ENCODE measurements at regions not wholly inside any gene's neighbourhood (a gene's known extent, or its start where the extent isn't known, plus 50 kb on each side); places are given as distances from the start of the nearest gene placed in this dataset.

DNA sequence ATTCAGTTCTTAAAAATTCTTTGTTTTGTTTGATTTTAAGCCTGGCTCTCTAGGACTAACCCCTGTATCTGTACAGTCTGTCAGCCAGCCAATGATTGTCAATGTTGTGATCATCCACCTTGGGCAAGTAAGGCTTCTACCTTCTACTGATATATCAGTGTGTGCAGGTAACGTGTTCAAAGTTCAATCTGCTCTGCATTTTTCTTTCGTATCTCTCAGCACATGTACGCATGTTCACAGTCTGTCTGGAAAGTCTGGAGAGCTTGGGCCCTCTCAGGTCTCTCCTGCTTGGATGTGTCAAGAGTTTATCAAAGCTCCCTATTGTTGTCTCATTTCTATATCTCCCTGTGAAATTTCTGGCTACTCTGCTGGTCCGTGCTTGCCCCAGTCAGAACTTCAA lies 138.6 kb upstream of the VRK1 start:
- DNase-seq (ENCODE audit: low read depth in 1 of 2, low spot score in 2 of 2): no peak
- Histone ChIP-seq H3K27ac (no peak overlapping the region), H3K36me3 (no peaks in the 10 kb centered on the region), H3K9me3 (replicated peaks) (no peaks in the 10 kb centered on the region), H3K4me1 (replicated peaks) (no peaks in the 10 kb centered on the region), H3K27me3 (replicated peaks) (0 out of 2 replicates have a peak, but pooled peaks cover 2% of the 10 kb centered on the region), H3K4me3 (no peak overlapping the region)

DNA sequence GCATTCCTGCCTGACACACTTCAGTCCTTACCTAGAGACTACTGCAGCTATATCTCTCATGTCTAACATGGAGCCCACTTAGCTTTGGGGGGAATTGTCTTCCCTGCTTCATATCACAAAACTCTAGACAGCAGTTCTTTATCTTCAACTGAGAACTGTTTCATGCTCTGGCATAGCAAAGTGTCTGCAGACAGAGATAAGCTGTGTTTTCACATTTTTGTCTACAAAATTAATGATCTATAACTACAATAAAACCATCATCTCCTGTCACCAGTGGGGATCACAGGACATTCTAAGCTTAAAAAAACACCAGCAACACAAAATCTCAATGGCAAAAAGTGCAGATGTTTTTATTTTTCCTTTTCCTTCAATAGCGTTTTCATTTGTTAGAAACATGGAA lies 137.1 kb upstream of the VRK1 start:
- H3K4me1 ChIP-seq (replicated peaks): no peaks in the 10 kb centered on the region
- H3K27me3 ChIP-seq (replicated peaks): peaks cover 2% of the 10 kb centered on the region; the same call in 1 of the 2 replicates
- no peak overlapping the region for H3K4me3 ChIP-seq
- no peak overlapping the region for H3K27ac ChIP-seq
- no peak for DNase-seq (ENCODE audit: low read depth in 1 of 2, low spot score in 2 of 2)
- no peaks in the 10 kb centered on the region for H3K36me3 ChIP-seq
- no peaks in the 10 kb centered on the region for H3K9me3 ChIP-seq (replicated peaks)

DNA sequence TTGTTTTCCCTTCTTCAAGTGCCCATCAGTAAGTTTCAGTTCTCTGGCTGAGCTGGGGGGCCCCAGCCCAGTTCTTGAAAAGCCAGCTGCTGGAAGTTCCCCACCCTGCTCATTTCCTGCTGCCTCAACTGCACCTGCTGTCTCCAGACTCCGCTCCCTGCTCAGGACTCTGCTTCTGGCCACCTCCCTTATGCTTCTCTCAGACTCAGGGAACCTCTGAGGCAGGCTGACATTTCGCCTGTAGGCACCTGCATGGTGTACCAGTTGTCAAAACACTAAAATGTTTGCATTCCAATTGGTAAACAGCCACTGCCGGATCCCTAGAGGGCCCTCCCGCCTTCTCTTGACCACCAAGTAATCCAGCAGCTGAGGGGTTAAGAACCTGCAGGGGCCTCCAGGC lies 136.5 kb upstream of the VRK1 start:
- Histone ChIP-seq H3K27me3 (replicated peaks) (peaks cover 2% of the 10 kb centered on the region; the same call in 1 of the 2 replicates), H3K9me3 (replicated peaks) (no peaks in the 10 kb centered on the region), H3K36me3 (no peaks in the 10 kb centered on the region), H3K27ac (no peak overlapping the region), H3K4me3 (no peak overlapping the region), H3K4me1 (replicated peaks) (no peaks in the 10 kb centered on the region)
- DNase-seq (ENCODE audit: low read depth in 1 of 2, low spot score in 2 of 2): no peak

DNA sequence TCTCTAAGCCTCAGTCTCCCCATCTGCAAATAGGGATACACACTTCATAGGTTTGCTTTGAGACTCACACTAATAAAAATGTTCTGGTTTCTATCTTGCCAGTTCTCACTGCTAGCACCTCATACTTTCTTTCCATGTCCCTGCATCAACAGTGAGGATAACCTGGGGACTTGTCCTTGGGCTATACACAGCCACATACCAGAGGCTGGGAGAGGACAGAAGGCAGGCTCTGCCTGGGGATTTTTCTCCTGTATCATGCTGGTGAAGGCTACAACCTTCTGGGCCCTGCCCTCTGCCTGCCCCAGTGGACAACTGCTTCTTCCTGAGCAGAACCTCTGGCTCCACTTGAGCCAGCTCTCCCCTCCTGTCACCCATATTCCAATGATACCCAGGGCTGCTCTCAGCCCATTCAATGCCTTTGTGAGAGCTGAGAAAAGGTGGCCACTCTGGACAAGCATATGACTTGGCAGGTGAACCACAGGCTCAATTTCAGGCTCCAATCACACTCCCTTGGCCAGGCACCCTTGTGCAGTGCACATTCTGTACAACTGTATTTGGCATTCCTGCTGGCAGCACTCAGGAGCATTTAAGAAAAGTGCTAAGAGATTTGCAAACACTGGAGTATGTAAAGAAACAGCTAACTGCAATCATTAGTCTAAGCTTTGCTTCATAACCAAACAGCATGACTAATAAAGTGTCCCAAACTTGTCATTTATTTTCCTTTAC lies 135.8 kb upstream of the VRK1 start:
- Histone ChIP-seq H3K36me3 (no peaks in the 10 kb centered on the region), H3K27me3 (replicated peaks) (peaks cover 2% of the 10 kb centered on the region; the same call in 1 of the 2 replicates), H3K4me3 (no peak overlapping the region), H3K4me1 (replicated peaks) (no peaks in the 10 kb centered on the region), H3K9me3 (replicated peaks) (no peaks in the 10 kb centered on the region), H3K27ac (no peak overlapping the region)
- DNase-seq (ENCODE audit: low read depth in 1 of 2, low spot score in 2 of 2): no peak

DNA sequence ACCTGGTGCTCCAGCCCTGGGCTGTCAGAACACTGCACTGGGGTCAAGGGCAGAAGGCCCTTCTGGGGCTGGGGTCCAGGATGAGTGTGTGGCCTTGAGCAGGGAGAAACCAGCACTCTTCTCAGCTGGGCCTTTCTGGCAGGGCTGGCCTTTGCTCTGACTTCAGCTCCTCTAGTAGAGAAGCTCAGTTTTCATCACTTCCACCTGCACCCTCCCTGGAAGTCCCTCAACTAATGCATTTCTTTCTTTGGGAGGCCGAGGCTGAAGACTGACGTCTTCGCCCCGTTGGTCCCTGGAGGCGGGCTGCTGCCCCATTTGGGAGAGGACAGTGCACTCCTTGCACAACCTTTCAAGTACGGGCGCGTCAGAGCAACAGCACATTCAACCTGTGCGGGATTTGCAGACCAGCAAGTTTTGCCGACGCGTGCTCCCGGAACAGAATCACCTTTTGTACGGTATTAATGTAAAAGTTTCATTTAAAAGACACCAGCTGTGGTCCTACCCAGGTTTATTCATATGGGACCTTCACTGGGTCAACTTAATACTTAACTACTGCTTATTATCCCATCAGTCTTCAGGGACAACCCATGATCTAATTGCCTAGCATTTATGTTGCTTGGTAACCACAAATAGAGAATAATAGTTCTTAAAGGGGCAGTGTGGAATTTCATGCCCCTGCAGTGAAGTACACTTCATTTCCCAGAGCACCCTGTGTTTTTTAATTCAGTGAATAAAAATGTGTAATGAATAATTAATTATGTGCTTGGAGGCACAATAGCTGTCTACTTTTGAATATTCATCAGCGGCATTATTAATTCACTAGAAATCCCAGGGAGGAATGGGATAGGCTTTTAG lies 134.8 kb upstream of the VRK1 start:
- no peak overlapping the region for H3K4me3 ChIP-seq
- H3K4me1 ChIP-seq (replicated peaks): no peaks in the 10 kb centered on the region
- no peaks in the 10 kb centered on the region for H3K36me3 ChIP-seq
- no peaks in the 10 kb centered on the region for H3K9me3 ChIP-seq (replicated peaks)
- no peaks in the 10 kb centered on the region; the same call in 1 of the 2 replicates for H3K27me3 ChIP-seq (replicated peaks)
- no peak for DNase-seq (ENCODE audit: low read depth in 1 of 2, low spot score in 2 of 2)
- no peak overlapping the region for H3K27ac ChIP-seq

DNA sequence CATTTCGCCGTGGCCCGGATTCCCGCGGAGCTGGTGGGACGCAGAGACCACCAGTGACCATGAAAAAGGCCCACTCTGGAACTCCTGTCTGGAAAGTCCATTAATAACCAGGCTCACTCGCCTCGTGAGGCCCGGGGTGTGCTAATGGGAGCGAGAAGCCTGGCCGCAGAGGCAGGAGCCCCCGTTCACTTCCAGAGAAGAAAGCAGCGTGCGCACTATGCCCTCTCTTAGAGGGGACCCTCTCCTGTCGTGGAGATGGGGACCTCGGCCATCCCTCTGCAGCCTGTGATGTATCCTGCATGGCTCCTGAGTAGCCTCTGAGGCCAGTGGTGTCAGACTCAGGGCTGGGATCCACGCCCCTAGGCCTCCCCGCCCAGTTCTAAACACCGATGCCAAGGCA lies 134.1 kb upstream of the VRK1 start:
- Histone ChIP-seq H3K36me3 (no peaks in the 10 kb centered on the region), H3K4me3 (no peak overlapping the region), H3K27ac (no peak overlapping the region), H3K9me3 (replicated peaks) (no peaks in the 10 kb centered on the region), H3K27me3 (replicated peaks) (no peaks in the 10 kb centered on the region; the same call in 1 of the 2 replicates), H3K4me1 (replicated peaks) (no peaks in the 10 kb centered on the region)
- no peak for DNase-seq (ENCODE audit: low read depth in 1 of 2, low spot score in 2 of 2)

DNA sequence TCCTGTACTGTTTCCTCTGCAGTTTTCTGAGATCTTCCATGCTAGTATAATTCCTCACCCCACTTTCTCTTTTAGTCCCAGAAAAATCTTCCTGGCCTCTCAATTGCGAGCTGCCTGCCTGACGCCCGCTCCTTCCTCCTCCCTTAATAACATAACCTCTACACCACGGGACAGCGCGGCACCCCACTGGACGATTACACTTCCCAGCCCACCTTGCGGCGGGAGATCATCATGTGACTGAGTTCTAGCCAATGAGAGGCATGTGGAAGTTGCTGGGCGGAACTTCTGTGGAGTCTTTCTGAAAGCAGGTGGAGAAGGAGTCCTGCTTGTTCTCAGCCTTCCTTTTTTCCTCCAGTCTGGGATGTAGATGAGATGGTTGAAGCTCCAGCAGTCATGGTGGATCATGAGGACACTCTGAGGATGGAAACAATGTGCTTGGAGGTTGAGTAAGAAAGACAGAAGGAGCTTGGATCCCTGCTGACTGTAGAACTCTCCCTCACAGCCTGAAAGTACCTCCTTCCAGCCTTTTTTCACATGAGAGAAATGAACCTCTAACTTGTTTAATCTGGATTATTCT lies 133.6 kb upstream of the VRK1 start:
- H3K4me3 ChIP-seq: no peak overlapping the region
- no peak for DNase-seq (ENCODE audit: low read depth in 1 of 2, low spot score in 2 of 2)
- no peaks in the 10 kb centered on the region for H3K36me3 ChIP-seq

DNA sequence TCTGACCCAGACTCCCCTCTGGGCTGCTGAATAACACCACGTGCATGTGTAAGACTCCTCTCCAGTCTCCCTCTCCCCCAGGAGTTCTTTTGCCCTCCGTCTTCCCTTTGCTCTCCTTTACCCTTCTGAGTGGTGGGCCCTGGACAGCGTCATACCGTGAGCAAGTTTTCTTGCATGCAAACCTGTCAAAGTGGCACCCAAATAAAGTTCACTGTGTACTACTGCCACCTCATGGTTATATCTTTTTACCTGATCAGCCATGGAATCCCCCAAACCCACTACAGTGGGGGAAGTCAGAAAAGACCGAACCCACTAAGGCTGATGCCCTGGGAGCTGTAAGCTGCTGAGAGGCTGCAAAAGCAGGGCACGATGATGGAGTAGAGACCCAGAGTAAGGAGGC lies 131.1 kb upstream of the VRK1 start:
- H3K27ac ChIP-seq: no peak overlapping the region
- no peak for DNase-seq (ENCODE audit: low read depth in 1 of 2, low spot score in 2 of 2)

More for the DNA sequence above, 133.6 kb upstream of the VRK1 start:
- H3K9me3 ChIP-seq (replicated peaks): no peaks in the 10 kb centered on the region
- H3K27me3 ChIP-seq (replicated peaks): no peaks in the 10 kb centered on the region; the same call in 1 of the 2 replicates
- H3K4me1 ChIP-seq (replicated peaks): no peaks in the 10 kb centered on the region
- H3K27ac ChIP-seq: no peak overlapping the region

DNA sequence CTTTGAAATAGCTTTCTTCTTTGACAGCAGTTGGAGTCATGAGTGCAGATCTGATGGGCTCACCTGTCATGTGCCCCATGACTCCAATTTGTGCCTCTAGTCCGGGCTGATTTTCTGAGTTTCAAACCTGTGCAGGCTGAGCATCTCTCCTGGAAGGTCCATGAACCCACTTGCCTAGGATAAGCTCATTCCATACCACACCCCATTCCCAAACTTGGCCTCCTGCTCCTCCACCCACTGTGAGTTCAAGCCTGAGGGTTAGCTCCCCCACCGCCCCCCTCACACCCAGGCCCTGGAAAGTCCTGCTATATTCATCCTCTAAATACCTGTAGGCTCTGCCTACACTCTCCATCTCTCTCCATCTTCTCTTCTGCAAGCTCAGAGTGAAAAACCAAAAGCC lies 126.8 kb upstream of the VRK1 start:
- Histone ChIP-seq H3K9me3 (replicated peaks) (no peaks in the 10 kb centered on the region), H3K4me1 (replicated peaks) (no peaks in the 10 kb centered on the region), H3K27ac (no peak overlapping the region), H3K27me3 (replicated peaks) (no peaks in the 10 kb centered on the region), H3K4me3 (no peak overlapping the region), H3K36me3 (no peaks in the 10 kb centered on the region)
- DNase-seq (ENCODE audit: low read depth in 1 of 2, low spot score in 2 of 2): no peak

More for the DNA sequence above, 131.1 kb upstream of the VRK1 start:
- Histone ChIP-seq H3K27me3 (replicated peaks) (no peaks in the 10 kb centered on the region; the same call in 1 of the 2 replicates), H3K4me3 (no peak overlapping the region), H3K36me3 (no peaks in the 10 kb centered on the region), H3K9me3 (replicated peaks) (no peaks in the 10 kb centered on the region), H3K4me1 (replicated peaks) (no peaks in the 10 kb centered on the region)

DNA sequence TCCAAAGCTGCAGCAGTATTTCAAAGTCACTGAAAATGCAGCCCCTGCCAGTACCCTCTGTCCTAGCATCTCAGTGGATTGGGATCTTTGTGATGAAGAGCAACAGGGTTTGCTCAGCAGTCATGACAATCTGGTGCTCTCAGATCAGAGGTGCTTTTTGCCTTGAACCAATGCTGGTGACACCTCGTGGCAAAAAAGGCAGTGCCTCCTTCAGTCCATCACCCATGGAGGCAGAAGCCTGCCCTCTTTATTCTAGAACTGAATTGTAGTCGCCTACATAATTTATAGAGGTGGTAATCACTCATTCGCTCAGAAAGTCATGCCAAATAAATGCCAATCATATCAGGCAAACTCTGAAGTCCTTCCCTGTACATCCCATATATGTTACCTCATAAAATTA lies 126.0 kb upstream of the VRK1 start:
- no peak for DNase-seq (ENCODE audit: low read depth in 1 of 2, low spot score in 2 of 2)
- H3K4me1 ChIP-seq (replicated peaks): no peaks in the 10 kb centered on the region
- no peaks in the 10 kb centered on the region for H3K9me3 ChIP-seq (replicated peaks)
- no peaks in the 10 kb centered on the region for H3K27me3 ChIP-seq (replicated peaks)
- no peaks in the 10 kb centered on the region for H3K36me3 ChIP-seq
- H3K4me3 ChIP-seq: no peak overlapping the region
- H3K27ac ChIP-seq: no peak overlapping the region

DNA sequence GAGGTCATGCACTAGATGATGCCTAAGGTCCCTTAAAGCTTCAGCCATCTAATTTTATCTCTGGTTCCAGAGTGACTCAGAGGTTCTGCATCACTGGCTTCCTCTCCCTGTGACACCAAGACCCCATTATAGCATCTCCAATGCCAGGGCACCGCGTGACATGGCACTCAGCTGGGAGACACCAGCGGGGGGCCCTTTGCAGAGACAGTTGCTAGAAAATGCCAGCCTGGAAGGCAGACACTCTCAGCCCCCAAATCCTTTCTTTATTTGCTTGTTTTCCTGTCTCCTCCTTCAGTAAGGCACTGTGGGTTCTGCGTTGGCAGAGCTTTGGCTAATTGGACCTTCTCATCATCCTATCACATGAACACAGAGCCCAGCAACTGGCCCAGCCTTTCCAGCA lies 123.5 kb upstream of the VRK1 start:
- Histone ChIP-seq H3K4me1 (replicated peaks) (no peaks in the 10 kb centered on the region), H3K27ac (no peak overlapping the region), H3K4me3 (no peak overlapping the region), H3K36me3 (no peaks in the 10 kb centered on the region), H3K27me3 (replicated peaks) (no peaks in the 10 kb centered on the region), H3K9me3 (replicated peaks) (no peaks in the 10 kb centered on the region)
- DNase-seq (ENCODE audit: low read depth in 1 of 2, low spot score in 2 of 2): peak in 1 of 2 experiments; percentile 13

DNA sequence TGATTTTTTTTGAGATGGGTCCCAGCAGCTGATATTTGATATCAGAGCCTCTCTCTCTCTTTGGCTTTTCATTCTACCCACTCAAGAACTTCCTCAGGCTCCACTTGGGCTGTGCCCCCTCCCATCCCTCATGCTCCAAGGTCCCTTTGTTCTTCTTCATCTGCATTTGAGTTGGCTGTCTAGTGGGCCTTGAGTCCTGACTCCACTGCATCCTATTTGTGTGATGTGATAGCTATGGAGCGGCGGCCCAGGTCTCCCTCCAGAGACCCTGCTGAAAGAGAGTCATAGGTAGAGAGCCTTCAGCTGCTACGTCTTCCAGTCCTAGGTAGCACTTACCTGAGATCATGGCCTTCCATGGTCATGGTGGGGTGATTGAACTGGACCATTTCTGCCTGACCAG lies 123.1 kb upstream of the VRK1 start:
- Histone ChIP-seq H3K9me3 (replicated peaks) (no peaks in the 10 kb centered on the region), H3K4me3 (no peak overlapping the region), H3K36me3 (no peaks in the 10 kb centered on the region), H3K27ac (no peak overlapping the region), H3K27me3 (replicated peaks) (no peaks in the 10 kb centered on the region), H3K4me1 (replicated peaks) (no peaks in the 10 kb centered on the region)
- peak in 1 of 2 experiments; percentile 14 for DNase-seq (ENCODE audit: low read depth in 1 of 2, low spot score in 2 of 2)

DNA sequence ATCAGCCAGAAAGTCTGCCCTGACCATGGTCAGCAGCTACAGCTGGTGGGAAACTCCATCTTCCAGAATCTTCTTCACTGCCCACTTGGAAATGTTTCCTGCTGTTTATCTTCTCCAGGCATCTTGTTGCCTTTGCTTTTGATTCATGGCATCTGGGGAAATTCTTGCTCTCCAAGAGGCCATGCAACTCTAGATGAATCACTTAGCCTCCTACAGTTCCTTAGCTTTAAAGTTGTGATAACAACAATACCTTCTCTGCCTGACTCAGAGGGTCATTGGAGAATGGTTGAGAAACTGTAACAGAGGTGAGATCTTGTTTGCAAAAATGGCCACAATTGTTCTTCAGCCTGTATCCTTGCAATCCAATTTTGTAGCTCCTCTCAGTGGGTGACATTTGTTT lies 121.0 kb upstream of the VRK1 start:
- DNase-seq (ENCODE audit: low read depth in 1 of 2, low spot score in 2 of 2): no peak
- Histone ChIP-seq H3K36me3 (no peaks in the 10 kb centered on the region), H3K27me3 (replicated peaks) (no peaks in the 10 kb centered on the region), H3K4me3 (no peak overlapping the region), H3K4me1 (replicated peaks) (no peaks in the 10 kb centered on the region), H3K27ac (no peak overlapping the region), H3K9me3 (replicated peaks) (no peaks in the 10 kb centered on the region)

DNA sequence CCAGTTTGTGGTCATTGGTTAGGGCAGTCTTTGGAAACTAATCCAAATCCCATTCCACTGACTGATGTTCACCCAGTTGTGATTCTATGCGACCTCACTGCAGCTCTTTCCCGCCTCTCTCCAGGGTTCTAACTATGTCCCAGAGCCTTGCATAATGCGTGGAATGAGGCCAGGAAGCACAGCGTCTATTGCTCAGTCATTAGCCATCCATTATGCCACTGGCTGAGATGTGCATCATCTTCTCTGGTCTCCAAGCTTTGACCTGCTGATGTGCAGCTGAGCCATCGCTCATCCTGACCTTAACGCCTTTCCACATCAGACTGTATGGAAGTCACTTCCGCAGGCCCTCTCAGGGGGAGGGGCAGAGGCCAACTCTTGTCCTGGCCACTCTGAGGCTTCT lies 115.4 kb upstream of the VRK1 start:
- H3K4me1 ChIP-seq (replicated peaks): no peaks in the 10 kb centered on the region
- no peak for DNase-seq (ENCODE audit: low read depth in 1 of 2, low spot score in 2 of 2)

More for the DNA sequence above, 115.4 kb upstream of the VRK1 start:
- Histone ChIP-seq H3K9me3 (replicated peaks) (no peaks in the 10 kb centered on the region), H3K27ac (no peak overlapping the region), H3K36me3 (no peaks in the 10 kb centered on the region), H3K4me3 (no peak overlapping the region), H3K27me3 (replicated peaks) (no peaks in the 10 kb centered on the region)

Measured in SJSA1 (cell line).